GM12874 (cell line): ENCODE measurements at regions not wholly inside any gene's neighbourhood (a gene's known extent, or its start where the extent isn't known, plus 50 kb on each side); places are given as distances from the start of the nearest gene placed in this dataset.

Experiments
- CTCF ChIP-seq: IDR thresholded peaks from 2 replicates; pipeline ENCODE4 v1.5.1; 2011; ENCODE audit warnings: low read depth, mild to moderate bottlenecking, control low read depth, low read length, moderate library complexity; ENCODE audit not compliant: insufficient read depth

- TF ChIP-seq CTCF, result no peak
These were observed 117.1 kb downstream of the TBXT start for GRCh38 chr6:166050559-166050958.

- no peak for TF ChIP-seq CTCF
These were observed 120.7 kb downstream of the TBXT start for GRCh38 chr6:166046982-166047381.

- TF ChIP-seq CTCF, result no peak
These were observed 121.4 kb downstream of the TBXT start for GRCh38 chr6:166046226-166046625.

- no peak for TF ChIP-seq CTCF
These were observed 121.8 kb downstream of the TBXT start for GRCh38 chr6:166045860-166046200.

- TF ChIP-seq CTCF, result no peak
These were observed 122.3 kb downstream of the TBXT start for GRCh38 chr6:166045173-166045859.

- no peak for TF ChIP-seq CTCF
These were observed 126.4 kb downstream of the TBXT start for GRCh38 chr6:166041277-166041676.

- TF ChIP-seq CTCF, result no peak
These were observed 127.4 kb downstream of the TBXT start for GRCh38 chr6:166040292-166040691.
